Kidney tubule cell (primary cell): ENCODE measurements at regions not wholly inside any gene's neighbourhood (a gene's known extent, or its start where the extent isn't known, plus 50 kb on each side); places are given as distances from the start of the nearest gene placed in this dataset.
"Not testable (repeated sequence)": the region's sequence is repeated elsewhere in the genome, so short reads cannot be mapped to it uniquely, and the experiment has no call there.

ENCODE experiments used
- DNase-seq: peaks from one replicate; pipeline ENCODE4 v3.0.0-alpha.2; 2018; ENCODE audit warnings: low spot score

DNA sequence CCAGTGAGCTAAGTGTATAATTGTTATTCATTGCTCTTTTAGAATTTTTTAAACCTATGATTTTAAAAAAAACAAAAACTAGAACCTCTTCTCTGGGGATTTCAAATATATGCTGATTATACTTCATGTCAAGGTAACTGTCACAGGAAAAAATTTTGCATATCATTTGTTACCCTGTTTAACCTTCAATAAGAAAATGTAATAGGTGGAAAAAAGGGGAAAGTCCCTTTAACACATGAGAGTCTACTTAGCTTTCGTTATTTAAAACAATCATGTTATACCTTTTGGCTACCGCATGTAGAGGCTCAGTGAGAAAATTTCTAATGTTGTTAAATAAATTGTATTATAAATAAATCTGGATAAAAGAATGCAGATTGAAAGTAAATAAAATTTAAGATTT lies 190.1 kb upstream of the AKR1E2 start:
- DNase-seq: no peak

DNA sequence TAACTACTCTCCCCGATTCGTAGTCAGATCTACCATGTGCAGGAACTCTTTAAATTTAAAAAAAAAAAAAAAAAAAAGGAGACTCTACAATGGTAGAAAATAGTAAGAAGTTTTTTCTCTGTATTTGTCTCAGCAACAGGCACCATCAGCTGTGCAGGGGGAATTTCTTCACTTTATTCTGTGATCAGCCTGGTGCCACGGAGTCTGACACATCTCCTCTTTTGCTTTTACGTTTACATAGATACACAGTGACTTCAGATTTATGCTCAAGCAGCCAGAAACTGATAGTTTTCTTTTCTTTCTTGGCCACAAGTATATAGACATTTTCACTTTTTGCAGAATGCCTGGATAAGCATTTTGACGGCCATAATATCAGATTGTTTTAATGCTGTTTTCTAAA lies 190.6 kb upstream of the AKR1E2 start:
- DNase-seq: no peak

DNA sequence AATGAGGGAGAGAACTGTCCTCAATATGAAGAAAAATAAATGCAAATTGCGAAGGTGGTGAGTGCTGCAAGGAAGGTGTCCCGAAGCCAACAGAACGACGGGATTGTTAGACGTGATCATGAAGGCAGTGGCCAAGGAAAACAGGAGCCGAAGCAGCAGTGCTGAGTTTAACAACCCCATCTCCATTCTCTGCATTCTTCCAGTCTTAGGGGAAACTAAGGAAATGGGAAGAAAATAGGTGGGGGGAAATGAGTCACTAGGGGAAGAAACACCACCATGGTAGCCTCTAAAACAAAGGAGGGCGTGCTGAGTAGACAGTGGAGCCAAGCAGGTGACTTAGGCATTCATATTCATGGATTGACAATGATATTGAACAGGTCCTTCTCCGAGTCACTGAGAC lies 192.2 kb upstream of the AKR1E2 start:
- DNase-seq: no peak

DNA sequence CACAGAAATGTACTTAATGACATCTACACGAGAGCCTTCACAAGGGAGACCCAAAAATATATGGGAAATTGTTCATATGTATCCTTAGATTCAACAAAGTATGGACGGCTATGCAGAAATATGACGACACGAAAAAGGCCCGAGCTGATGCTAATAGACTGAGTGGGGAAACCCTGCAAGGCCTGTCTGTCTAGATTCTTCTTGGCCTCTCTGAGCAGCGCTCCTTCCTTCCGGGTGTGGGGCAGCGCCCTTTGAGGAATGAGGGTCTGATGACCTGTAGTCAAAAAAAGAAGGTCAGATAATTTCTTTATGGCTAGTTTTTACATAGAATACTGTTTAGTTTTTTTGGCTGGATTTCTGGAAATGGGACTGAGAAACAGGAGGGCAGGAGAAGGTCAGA lies 192.8 kb upstream of the AKR1E2 start:
- no peak for DNase-seq

DNA sequence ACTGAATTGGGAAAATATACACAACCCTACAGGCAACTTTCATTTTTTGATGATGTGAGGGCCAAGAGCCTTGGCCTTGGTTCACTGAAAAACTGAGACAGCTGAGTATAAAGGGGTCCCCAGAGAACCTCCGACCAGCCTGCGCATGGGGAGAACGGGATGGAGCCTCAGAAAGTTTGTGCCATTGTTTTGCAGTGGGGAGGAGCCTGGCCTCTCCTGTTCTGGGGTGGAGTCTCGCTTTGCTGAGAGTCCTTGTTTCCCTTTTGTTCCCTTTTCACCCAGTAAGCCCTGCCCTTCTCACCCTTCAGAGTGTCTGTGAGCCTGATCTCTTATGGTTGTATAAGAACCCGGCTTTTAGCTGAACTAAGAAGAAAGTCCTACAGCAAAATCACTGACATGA lies 193.2 kb upstream of the AKR1E2 start:
- no peak for DNase-seq

DNA sequence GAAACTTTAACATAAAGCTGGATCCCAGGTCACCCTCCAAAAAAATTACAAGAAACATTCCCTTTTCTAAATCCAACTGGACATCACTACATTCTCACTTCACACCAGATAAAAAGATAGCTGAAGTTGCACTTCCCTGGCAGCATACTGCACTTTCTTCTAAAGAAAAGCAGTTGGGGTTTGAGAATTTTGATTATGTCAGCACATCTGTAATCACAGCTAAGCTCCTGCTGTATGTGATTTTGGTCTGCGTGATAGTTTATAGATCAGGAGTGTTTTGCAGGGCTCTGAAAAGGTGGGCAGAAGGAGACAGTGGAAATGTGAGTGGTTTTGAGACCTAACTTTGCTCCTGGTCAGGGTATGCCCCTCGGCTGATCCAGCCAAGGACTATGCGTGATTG lies 199.1 kb upstream of the AKR1E2 start:
- DNase-seq: no peak

DNA sequence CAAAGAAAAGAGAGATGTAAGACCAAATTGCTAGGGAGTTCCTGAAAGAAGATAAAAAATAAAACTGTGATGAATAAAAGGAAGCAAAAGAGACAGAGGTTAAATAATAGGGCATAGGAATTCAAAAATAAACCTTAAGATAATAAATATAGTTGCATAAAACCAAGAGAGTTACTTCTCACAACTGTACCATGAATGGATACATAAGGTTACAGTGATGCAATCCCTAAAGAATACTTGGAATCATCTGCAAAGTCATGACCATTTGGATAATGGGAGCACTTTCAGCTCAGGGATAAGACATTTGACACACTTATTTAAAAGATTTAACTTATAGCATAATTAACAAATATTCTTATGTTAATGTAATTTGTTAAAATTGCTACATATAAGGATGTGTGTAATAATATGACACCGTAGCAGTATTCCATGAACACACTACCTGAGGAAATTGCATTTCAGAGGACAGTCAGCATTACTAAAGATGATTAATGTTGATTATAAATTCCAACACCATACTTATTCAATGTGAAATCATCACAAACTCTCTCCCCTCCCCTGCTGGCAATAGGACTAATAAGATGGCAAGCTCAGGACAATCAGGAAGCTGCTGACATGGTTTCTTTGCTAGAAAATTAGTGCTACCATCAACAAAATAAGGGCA lies 202.1 kb upstream of the AKR1E2 start:
- DNase-seq: no peak

DNA sequence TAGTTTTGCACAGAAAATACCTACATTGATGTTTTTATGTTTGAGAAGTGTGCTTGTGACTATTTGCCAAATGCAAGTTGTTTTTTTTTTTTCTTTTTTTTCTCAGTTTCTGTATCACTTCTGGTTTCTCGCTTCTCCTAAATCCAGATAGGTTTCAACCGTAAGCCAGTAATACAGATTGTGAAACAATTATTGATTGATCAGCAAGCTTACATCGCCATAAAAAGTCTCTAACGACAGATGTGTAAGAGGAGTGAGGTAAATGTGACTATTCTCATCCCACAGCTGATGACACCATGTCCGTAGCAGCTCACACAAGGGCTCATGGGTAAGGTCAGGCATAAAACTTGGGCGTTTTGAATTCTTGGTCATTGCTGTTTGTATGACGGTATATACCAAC lies 202.8 kb upstream of the AKR1E2 start:
- no peak for DNase-seq

DNA sequence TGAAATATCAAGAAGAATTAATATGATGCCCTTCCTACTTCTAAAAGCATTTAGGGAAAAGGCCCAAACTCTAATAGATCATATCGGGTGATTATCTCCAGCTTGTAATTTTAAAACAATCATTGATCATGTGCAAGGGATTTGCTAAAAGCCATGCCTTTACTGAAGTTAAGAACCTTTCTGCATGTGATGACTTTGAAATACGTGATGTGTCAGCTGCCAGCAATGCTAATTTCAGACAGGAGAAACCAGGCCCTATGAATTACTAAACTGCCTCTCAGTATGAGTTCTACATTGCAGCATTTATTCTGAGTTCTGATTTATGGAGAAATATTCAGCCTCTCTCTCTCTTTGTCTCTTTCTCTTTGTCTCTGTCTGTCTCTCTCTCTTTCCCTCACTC lies 203.6 kb upstream of the AKR1E2 start:
- DNase-seq: no peak

DNA sequence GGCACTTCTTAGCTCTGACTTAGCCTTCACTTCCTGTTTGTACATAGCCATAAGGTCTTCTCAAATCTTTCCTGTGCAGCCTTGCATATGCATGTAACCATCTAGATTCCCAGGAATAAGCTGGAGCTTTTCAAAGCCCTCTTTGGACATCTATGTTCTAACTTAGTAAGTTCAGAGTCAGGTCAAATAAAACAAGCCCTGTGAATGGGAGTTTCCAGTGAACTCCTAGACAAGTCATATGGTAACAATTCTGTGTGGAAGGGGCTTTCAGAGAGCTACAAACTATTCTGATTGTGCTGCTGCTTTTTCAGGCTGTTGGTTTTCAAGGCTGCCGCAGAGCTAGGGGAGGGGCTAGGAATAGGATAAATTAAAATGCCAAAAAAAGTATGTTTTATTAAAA lies 208.4 kb upstream of the AKR1E2 start:
- DNase-seq: no peak

DNA sequence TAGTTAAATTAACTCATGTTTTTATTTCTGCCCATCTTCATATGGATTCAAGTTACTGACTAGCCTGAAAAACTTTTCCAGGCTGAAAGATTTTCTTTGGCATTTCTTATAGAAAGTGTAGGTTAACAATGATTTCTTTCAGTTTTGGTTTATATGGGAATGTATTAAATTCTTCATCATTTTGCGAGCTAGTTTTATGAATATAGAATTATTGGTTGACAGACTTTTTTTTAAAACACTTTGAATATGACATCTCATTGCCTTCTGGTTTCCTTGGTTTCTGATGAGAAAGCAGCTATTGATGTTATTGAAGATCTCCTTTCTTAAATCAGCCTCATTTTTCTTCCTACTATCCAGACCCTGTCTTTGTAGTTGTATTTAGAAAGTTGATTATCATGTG lies 211.0 kb upstream of the AKR1E2 start:
- DNase-seq: no peak

DNA sequence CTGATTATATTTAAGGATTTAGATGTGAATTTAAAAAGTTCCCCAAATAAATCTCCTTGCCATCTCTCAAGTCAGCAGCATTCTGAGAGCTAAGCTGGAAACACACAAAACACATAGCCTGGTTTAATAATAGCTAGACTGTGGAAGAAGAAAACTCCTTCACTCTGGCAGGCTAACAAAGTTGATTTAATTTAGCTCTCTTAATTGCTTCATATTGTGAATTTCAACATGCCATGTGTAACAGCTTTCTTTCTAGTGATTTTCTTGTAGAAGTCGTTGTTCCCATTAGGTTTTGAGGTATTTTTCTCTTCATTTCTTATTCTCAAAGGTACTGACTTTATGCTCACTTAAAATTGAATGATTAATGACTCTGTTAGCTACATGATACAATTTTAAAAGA lies 216.8 kb upstream of the AKR1E2 start:
- DNase-seq: no peak

DNA sequence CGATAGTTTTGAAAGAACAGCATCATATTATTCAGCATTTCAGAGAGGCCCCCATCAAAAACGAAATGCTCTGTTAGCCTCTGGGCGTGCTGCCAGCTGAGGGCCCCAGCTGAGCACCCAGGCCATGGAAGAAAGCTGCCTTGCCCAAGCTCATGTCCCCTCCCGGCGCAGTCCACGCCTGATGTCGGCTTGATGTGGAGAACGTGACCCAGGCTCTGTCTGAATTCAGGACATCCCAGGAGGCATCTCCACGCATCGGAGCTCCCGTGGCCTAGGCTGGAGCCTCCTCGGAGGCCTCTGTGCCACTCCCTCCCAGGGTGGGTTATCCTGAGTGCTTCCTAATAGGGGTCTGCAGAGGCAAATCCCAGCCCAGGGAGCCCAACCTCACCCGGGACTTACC lies 218.3 kb upstream of the AKR1E2 start:
- DNase-seq: no peak

DNA sequence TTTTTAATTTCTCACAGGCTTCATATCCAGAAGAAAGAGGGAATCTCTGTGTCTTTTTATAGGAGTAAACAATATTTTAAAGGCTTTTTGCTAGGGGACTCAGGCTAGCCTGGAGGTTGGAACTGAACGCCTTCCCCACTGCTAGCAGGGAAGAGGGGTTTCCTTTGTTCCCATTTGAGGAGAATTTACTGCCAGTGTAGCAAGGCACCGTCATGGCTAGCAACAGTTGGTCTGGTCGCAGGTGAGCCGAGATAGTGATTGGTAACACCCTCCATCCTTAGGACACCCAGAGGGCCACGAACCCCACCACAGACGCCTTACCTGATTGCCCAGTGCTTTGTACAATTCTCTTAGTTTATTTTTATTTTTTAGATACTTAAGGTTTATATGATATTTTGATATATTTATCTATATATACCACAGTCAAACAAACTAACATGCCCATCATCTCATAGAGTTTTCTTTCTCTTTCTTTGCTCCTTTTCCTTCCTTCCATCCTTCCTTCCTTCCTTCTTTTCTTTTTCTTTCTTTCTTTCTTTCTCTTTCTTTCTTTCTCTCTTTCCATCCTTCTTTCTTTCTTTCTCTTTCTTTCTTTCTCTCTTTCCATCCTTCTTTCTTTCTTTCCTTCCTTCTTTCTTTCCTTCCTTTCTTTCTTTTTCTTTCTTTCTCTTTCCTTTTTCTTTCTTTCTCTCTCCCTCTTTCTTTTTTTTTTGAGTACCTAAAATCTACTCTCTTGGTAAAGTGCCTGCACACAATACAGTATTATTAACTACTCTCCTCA lies 219.0 kb upstream of the AKR1E2 start:
- no peak for DNase-seq

DNA sequence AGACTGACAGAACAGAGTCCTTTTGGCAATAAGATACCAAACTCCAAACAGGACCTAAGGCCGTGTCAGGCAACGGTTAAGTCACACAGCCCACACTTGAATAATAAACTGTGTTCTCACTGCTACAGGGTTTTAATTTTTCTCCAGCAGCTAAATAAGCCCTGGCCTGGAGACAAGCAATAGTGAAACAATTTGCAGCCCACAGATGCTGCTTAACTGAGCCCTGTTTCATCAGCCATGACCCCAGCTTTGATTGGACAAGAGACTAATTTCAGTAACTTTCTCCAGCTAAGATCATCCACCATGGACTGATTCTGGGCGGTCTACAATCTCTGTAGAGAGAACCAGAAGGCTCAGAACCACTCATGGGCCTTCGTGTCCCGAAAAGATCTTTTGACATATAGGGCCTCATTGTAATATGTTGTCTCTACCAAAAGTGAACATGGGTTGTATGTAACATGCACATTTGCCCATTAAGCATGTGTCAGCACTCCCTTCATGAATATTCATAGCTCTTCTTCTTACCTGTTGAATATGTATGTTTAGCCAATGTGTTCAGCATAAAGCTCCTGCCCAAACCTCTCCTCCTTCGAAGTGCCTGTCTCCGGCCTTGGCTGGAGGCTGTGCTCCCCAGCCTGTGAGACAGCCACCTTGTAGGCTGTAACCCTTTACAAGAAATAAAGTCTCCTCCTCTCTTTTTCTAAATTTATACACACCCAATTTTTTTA lies 223.1 kb upstream of the AKR1E2 start:
- DNase-seq: no peak

DNA sequence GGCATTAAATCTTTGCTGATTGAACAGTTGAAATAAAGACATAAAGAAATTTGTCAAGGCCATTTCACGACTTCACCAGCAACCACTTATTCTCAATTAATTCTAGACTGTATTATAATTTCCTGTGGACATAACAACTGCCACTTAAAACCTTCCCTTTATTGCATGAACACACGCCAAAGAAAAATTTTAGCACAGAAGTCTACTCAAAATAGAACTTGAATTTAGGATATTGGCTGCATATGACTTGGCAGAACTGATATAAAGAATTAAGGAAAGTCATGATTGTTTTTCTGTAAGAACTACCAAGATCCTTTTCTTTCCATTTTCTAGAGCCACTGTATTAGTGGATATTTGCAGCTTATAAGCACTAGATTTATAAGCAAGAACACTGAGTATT lies 226.5 kb upstream of the AKR1E2 start:
- no peak for DNase-seq

DNA sequence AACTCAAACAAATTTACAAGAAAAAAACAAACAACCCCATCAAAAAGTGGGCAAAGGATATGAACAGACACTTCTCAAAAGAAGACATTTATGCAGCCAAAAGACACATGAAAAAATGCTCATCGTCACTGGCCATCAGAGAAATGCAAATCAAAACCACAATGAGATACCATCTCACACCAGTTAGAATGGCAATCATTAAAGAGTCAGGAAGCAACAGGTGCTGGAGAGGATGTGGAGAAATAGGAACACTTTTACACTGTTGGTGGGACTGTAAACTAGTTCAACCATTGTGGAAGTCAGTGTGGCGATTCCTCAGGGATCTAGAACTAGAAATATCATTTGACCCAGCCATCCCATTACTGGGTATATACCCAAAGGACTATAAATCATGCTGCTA lies 228.1 kb upstream of the AKR1E2 start:
- not testable (repeated sequence) for DNase-seq

DNA sequence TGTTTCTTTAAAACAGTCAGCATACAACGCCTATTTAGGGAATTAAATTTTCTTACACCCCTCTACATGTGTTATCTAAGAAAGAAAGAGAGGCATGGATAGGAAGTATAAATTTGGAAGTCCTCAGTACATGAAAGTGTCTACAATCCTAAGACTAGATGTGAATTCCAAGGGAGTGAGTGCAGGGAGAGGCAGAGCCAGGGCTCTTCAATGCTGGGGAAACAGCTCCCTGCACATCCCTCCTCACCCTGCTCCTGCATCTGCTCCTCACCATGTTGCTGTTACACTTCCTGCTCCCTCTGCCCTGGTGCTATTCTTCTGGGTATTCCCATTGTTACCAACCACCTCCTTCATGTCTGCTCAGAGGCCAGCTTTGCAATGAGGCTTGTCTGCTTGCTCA lies 229.1 kb upstream of the AKR1E2 start:
- no peak for DNase-seq

DNA sequence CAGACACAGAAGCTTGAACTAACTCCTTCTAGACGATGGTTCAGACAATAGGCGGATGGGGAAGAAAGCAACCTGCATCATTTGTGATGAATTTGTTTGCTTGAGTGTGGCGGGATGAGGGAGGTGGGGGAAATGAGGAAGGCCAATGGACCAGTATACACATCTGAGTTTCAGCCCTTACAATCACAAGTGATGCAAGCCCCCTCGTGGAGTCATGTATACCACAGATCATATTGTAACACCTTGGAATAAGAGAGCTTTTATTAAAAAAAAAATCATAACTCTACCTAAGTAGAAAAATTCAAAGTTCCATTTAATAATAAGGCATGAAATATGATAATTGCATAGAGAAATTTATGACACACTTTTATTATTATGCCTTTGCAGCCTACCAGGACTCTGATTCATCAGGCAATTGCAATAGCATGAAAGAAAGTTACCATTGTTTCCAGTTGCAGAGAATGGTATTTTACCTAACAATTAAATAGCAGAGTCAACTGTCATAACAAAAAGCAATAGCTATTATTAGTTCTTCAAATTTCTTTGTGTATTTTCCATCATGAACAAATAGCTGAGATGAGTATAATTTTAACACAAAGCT lies 230.2 kb upstream of the AKR1E2 start:
- DNase-seq: no peak

DNA sequence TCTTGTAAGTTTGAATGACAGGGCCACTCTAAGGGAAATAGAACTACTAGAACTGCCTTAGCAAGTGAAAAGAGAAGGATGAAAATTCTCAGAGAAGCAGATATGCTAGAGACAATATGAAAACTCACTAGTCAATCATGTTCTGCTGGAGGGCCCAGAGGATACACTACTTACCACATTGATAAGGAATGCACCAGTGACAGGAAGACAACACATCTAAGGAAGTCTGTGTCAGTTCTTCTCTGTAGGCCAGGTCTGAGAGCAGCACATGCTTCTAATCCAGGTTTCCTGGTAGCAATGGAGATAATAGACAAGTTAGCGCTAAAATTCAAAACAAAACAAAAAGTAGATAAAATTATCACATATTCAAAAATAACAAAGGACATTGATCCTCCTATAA lies 235.2 kb upstream of the AKR1E2 start:
- DNase-seq: peak; percentile 33

DNA sequence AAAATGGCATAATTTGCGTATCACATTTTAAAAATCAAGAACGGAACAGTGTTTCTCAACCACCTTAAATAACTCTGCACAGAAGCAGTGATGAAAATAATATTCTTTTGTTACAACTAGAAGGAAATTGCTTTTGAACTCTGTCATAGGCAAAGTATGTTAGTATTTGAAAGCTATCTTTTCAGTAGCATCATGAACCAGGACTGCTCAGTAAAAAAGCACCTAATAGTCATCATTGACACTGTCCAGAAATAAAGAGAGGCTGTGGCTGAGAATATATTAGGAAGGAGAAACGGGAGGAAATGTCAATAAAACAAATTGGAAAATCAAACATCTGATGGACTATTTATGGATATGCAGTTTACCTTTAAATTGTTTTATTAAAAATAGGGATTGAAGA lies 237.2 kb upstream of the AKR1E2 start:
- peak; percentile 25 for DNase-seq

DNA sequence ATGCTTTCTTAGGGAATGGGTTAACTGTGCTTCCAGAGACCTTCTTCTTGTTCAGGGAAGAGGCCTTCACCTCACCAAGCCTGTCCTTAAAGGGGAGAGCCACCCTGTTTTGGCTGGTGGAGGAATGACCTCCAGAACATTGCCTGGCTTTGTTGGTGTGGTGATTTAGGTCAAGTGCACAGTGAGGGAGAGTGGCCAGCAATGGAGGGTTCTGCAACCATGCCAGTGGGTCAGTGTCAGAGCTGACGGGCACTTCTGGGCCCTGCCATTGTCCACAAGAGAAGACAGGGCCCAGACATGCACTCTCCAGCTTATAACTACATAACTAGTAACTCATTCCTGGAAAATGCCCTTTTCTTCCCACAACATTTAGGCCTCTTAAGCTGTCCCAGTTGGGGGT lies 238.5 kb upstream of the AKR1E2 start:
- no peak for DNase-seq

DNA sequence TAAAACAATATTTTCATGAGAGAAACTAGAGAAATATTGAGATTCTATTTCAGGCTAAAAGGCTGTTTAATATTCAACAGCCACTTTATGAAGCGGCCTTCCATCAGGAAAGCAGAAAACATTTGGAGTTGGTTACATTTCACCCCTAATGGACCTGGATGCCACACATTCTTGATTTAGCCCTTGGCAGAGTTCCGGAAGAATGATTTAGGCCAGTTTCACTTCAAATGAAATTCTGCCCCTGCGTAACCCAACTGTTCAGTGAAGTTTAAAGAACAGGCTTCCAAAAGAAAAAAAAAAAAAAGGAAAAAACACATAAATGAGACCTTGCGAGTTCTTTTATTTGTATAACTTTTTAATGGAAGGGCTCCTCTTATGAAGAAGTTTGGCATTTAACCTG lies 239.2 kb upstream of the AKR1E2 start:
- DNase-seq: peak; percentile 67
